HUDEP-2 (cell line): ENCODE measurements at regions not wholly inside any gene's neighbourhood (a gene's known extent, or its start where the extent isn't known, plus 50 kb on each side); places are given as distances from the start of the nearest gene placed in this dataset.
A peak's percentile ranks its signal among the peaks of the same experiment; 100 is the strongest.

Source experiments
- DNase-seq, 76 experiments: peaks; one replicate each; lab custom pipeline; 2025; ENCODE audit not compliant: unreplicated experiment in 76 of 76; lab: John Stamatoyannopoulos, UW

DNA sequence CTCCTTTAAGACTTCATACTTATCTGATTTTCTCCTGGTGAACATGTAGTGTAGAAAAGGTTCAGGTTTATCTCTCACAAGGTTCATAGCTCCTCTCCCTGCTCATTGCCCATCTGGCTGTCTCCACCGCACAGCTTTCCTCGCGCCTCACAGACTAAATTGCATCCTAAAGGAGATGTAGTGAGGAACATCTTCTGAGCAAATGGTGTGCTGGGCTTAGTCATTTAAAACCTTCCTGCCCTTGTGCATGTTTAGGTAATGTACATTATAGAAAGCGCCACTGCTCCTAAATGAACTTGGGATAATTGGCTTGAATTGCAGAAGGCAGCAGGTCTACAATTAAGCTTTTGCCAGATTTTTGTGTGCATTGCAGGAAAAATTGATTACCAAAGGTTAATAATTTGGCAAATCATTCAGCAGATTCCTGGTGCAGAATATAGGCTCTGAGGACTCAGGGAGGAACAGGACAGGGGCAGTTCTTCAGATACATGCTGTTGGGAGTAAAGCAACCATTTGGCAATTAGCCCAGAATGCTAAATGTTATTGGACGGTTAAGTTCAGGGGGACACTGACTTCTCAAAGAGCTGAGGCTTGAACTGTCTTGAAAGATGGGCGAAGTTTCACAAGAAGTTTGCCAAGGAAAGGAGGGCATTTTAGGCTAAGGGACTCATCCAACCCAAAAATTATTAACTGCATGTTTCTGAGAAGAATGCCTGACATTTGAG, 108.4 kb upstream of the CLDN10 start:
- no peak for DNase-seq

DNA sequence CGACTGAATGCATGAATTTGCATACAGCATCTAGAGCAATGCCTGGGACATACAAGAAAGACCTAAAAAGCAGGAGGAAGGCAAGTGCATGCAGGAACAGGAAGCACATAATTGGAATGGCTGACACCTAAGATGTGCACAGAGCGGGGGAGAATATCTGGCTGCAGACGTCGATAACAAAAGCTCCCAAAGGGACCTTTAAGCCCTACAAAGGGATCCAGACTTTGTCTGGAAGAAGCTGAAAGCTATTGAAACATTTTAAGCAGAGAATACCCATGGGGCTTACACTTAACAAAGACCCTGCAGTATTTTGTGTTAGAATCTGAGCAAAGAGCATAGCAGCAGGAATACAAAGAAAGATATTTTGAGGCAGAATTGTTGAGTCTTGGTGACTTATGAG, 107.4 kb upstream of the CLDN10 start:
- DNase-seq = no peak

DNA sequence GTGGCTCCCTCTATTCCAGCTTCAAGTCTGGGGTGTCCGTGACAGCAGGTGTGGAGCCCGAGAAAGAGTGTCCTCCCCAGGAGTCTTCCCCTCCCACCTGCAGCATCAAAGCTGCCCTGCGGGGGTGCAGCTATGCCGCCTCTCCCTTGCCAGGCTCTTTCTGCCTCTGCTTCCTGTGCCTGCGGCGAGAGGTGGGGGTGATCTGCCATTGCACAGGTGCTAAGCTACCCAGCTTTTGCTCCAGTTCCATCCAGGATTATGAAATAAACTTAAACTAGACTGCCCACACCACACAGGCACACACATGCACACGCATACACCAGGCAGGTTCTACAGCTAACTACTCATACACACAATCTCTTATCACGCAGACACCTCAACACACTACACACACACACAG, 104.7 kb upstream of the CLDN10 start:
- no peak for DNase-seq

DNA sequence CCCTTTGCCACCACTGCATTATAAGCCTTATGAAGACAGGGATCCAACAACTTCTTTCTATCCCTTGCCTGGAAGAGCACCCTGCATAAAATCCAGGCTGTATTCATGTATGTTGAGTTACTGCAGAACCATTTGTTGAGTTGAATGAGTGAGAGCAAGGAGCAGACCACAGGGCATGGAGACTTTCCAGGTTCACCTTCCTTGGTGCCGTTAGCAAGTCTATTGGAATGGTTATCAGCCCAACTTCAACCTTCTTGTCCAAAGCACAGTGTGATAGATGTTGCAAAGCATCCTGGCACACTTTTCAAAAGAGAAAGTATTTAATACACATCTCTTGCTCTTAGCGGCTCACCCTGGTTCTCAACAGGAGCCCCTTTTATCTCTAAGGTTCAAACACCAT, 100.9 kb upstream of the CLDN10 start:
- no peak for DNase-seq

DNA sequence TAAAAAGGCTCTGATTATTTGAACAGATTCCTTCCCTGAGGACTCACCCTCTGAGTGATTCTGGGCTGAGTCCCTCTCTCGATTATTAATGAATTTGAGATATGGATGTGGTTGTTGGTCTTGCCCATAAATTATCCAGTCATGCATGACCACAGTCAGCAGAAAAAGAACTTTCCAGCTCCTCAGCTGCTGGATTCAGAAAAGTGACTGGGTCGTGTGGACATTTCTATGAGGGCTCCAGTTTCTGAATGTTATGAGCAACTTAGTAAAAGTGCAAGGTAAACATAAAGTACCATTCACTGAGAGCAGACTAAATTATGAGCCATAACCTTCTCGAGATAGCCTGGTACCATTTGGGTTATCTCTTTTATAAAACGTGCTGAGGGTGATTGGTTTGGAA, 100.1 kb upstream of the CLDN10 start:
- DNase-seq = no peak

DNA sequence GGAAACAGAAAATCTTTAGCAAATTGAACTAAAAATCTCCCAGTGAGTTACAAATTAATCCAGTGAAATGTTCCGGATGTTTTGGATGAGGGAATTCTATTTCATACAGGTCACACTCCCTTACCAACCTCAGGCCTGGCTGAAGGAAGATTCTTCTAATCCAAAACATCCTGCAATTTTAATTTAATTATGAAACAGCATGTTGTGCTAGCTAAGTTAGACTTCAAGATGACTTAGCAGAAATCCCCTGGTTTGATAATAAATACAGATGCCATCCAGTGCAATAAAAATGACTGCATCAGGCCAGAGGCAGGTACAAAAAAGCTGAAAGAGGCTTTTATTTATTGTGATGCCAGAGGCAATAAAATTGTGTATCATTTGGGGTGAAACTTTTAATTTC, 96.7 kb upstream of the CLDN10 start:
- no peak for DNase-seq

GRCh38 chr13:95456815-95457214, 95.7 kb upstream of the CLDN10 start:
- DNase-seq = no peak

DNA sequence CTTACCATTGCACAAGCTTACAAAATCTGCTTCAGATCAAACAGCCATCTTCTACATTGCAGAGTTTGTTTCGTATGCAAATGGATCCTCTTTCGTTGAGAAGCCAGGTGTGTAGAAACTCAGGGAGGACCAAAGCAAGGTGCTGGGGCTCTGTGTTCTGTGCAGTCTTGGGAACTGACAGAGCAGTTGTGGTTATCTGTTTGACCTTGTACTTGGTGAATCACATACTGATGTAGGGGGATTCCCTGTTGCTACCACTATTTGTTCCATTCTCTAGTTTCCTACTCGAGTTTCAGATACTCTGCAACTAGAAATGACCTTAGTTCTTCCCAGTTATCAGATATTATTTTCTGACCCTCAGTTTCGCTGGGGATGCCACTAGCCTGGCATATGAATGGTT, 95.2 kb upstream of the CLDN10 start:
- no peak for DNase-seq

DNA sequence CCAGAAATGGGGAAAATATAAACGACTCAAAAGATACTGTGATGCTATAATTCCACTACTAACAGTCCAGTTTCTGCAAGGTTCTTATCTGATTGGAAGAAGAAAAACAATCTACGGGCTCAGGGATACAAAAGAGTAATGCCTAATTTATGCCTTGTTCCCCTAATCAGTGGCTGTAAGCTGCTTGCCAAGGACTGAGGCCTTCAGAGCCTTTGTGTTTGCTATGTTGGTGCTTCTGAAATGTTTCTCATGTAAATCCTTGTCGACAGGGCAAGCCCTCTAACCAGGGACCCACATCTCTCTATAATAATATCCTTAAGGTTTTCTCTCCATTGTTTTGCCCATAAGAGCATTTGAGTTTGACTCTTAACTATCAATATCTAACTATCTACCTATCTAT, 89.7 kb upstream of the CLDN10 start:
- DNase-seq = no peak

DNA sequence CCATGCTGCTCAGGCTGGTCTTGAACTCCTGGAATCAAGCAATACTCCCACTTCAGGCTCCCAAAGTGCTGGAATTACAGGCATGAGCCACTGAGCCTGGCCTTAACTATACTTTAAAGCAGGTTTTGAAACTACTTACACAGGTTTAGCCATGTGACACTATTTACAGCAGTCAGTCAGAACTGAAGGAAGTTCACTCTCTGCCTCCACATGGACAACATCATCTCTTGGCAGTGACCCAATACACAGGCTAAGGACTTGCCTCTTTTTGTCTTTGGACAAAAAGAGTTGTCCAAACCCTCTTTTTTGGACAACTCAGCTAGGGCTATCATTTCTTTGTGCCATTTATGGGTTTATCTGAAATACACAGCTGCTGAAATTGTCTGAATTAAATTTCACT, 89.0 kb upstream of the CLDN10 start:
- peak in 3 of 76 experiments; percentile 2 to 20 (median 5) for DNase-seq

- DNase-seq = no peak
These were observed 81.8 kb upstream of the CLDN10 start for GRCh38 chr13:95470574-95471366.

GRCh38 chr13:95471960-95472359, 80.6 kb upstream of the CLDN10 start:
- no peak for DNase-seq

- DNase-seq = no peak
These were observed 77.5 kb upstream of the CLDN10 start for GRCh38 chr13:95474992-95475391.

DNA sequence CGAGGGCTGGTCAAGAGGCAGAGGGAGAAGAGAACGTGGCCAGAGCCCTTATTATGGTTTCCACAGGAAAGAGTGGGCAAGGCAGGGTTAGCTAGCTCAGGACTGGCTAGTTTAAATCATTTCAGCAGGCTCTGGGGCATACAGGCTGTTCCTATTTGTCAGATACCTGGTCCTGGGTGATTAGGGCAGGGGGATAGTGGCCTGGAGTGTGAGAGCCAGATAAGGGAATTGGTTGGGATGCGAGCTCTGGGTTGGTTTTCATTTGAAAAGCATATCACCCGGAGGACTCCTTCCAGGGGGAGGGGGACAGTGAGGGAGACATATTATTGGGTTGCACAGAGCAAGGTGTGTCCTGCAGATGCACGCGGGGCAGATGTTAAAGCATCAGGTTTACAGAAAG, 75.3 kb upstream of the CLDN10 start:
- DNase-seq = peak in 1 of 76 experiments; percentile 20

DNA sequence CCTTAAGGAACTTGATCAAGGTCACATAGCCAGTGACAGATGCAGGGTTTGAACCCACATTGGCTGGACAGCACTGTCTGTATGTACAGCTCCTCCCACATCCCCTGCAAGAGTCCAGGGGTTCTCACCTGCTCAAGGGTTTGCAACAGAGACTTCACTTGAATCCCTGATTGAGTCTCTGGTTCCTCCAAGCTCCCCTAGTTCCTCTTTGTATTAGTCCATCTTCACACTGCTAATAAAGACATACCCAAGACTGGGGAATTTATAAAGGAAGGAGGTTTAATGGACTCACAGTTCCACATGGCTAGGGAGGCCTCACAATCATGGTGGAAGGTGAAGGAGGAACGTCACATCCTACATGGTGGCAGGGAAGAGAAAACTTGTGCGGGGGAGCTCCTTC, 72.8 kb upstream of the CLDN10 start:
- DNase-seq = no peak

GRCh38 chr13:95480131-95480545, 72.4 kb upstream of the CLDN10 start:
- DNase-seq = peak in 14 of 76 experiments; percentile 3 to 41 (median 12)

DNA sequence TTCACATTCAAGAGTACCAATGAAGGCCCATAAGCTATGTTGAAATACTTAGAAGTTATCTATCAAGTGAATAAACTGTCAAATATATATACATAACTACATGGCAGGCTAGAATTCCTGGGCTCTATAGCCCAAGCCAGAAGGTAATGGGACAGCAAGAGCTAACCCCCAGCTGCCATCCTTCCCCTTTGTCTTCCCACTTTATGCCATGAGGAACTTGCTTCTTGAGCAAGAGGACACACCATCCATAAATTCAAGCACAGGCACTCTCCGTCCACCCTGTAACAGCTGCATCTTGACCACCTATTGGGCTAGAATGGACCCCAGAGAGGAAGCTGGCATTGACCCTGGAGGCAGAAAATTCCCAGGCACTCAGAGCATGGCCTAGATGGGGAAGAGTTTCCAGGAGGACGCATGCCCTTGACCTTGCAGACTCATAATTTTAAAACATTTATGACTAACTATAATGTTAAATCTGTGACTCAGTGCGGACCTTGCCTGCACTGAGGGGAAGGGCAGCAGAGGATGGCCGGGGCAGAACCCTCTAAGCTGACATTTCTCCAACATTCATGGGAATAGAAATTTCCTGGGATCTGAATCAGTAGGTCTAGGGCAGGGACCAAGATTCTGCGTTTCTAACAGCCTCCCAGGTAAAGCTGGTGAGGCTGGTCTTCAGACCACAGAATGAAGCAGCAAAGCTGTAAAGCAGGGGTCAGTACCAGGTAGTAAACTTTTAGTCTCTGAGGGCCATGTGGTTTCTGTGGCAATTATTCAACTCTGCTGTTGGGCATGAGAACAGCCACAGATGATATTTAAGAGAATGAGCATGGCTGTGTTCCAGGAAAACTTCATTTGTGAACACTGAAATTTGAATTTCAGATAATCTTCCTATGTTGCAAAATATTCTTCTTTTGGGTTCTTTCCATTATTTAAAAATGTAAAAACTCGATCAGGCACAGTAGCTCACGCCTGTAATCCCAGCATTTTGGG, 71.4 kb upstream of the CLDN10 start:
- DNase-seq = no peak

GRCh38 chr13:95484052-95484451, 68.5 kb upstream of the CLDN10 start:
- DNase-seq = no peak

GRCh38 chr13:95485045-95485517, 67.4 kb upstream of the CLDN10 start:
- DNase-seq = peak in 56 of 76 experiments; percentile 3 to 78 (median 36)

DNA sequence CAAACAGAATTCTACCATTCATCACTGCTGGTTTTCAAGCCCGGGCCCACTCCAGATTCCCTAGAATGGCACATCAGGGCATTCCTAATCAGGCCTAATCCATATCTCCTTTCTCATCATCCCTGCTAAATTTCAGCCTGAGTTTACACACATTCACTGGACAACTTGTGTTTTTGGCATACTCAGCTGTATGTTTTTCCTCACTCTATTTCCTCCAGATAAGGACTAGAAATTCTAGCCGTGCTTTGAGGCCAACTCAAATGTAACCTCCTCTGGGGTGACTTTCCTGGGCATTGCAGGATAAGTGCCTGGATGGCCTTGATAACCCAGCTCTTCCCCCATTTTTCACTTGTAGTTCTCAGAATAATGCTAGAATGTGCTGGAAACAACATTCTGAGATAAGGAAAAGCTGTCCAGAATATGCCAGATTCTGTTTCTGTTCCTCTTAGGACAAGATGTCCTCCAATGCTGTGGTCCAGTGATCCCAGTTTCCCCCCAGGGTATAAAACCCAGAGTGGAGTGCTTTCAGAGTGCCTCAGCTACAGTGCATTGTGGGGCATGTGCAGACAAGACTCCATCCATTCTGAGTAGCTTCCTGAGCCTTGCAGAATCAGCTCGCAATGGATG, 66.9 kb upstream of the CLDN10 start:
- DNase-seq = peak in 4 of 76 experiments; percentile 3 to 14 (median 6)
